ENCODE measurements at regions not wholly inside any gene's neighbourhood (a gene's known extent, or its start where the extent isn't known, plus 50 kb on each side); places are given as distances from the start of the nearest gene placed in this dataset.

DNA sequence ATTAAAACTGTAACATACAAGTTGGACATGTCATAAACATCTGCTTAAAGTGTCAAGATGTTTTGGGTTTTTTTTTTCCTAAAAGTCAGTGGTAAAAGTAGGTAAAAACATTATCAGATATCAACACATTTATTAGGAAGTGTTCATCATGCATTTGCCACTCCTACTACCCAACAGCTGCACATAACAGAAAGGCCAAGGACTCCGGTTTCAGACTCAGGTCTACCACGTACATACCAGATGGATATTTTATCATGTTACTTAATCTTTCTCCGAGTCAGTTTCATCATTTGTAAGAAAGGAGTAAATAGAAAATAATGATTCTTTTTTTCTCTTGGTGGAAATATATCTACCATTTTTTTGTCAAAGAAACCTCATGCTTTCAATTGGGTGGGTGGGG lies 192.3 kb downstream of the UBE2E3 start:
- TF ChIP-seq EZH2 (IDR thresholded peaks at IDR 0.05; ENCODE audit: insufficient read depth, poor library complexity, severe bottlenecking), result no peak
- TF ChIP-seq EZH2phosphoT487 (IDR thresholded peaks at IDR 0.05; ENCODE audit: insufficient read depth, low read depth), result no peak

Data from GM23248 (cell line).